ENCODE measurements at regions not wholly inside any gene's neighbourhood (a gene's known extent, or its start where the extent isn't known, plus 50 kb on each side); places are given as distances from the start of the nearest gene placed in this dataset.

GRCh38 chr9:29648601-29649000 is 2075.3 kb upstream of the C9orf72 start (continued):
- TF ChIP-seq ILK (tag; IDR thresholded peaks at IDR 0.05; ENCODE audit: borderline replicate concordance, low read depth) (no peak), PURB (CRISPR knock-in tag; IDR thresholded peaks at IDR 0.05; ENCODE audit: low read depth) (no peak), HCFC1 (IDR thresholded peaks at IDR 0.05; ENCODE audit: low read depth, low read length) (no peak), ZNF740 (CRISPR knock-in tag; IDR thresholded peaks at IDR 0.05) (no peak), ZNF740 (tag; IDR thresholded peaks at IDR 0.05) (no peak)
- TF ChIP-seq, protein P1, sequence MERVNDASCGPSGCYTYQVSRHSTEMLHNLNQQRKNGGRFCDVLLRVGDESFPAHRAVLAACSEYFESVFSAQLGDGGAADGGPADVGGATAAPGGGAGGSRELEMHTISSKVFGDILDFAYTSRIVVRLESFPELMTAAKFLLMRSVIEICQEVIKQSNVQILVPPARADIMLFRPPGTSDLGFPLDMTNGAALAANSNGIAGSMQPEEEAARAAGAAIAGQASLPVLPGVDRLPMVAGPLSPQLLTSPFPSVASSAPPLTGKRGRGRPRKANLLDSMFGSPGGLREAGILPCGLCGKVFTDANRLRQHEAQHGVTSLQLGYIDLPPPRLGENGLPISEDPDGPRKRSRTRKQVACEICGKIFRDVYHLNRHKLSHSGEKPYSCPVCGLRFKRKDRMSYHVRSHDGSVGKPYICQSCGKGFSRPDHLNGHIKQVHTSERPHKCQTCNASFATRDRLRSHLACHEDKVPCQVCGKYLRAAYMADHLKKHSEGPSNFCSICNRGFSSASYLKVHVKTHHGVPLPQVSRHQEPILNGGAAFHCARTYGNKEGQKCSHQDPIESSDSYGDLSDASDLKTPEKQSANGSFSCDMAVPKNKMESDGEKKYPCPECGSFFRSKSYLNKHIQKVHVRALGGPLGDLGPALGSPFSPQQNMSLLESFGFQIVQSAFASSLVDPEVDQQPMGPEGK (CRISPR knock-in tag; IDR thresholded peaks at IDR 0.05; ENCODE audit: borderline replicate concordance) = no peak

DNA sequence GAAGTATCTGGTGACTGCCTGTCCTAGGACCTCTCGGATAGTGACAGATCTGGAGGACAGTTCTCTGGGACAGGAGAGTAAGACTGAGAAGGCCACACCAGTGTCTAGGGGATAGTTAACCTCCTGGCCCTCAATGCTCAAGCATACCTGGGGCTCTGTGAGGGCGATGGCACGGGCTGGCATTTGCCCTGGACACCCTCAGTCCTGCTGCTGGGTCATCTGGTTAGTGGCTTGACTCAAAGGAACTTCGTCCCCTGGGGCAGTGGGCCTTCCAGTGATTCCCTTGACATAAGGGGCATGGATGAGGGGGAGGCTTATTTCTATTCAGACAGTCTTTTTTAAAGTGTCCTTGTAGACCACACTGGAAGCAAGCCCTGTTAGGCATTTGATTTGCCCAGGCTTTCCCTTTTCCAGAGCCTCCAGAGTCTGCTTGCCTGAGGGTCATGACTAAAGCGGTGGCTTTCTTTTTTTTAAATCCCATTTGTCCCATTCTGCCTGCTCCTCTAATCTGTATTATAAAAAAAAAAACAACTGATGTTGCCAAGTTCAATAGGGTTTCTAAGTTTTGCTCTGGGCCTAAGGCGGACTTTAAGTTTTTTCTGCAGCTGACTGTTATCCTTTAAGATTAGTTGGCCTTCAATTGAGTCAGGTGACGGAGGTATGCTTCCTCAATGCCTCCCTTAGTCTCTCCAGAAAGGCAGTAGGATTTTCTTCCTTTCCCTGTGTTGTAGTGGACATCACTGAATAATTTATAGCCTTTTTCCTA is 2083.5 kb upstream of the C9orf72 start:
- FAIRE-seq (no peak), DNase-seq (ENCODE audit: extremely low read depth in 1 of 4, low spot score in 3 of 4) (no peak), ATAC-seq (no peak)
- WGBS (ENCODE audit: insufficient coverage, low coverage, missing lambda C conversion rate) = no CpG with 5 or more reads among the region's 7 CpGs
- Histone ChIP-seq H3K27ac (ENCODE audit: extremely low read depth, low read depth, low read length) (no peak overlapping the region), H3K27me3 (ENCODE audit: control insufficient read depth in 2 of 2, insufficient read depth in 2 of 2, low read length in 2 of 2) (no peaks in the 10 kb centered on the region), H2AFZ (ENCODE audit: low read depth, low read length) (no peak overlapping the region), H4K20me1 (replicated peaks; ENCODE audit: control insufficient read depth, insufficient read depth, low read length) (no peaks in the 10 kb centered on the region), H3K4me3 (no peak overlapping the region), H3K9me3 (replicated peaks; ENCODE audit: control insufficient read depth, insufficient read depth, low read depth, low read length) (no peaks in the 10 kb centered on the region), H3K9me1 (ENCODE audit: control insufficient read depth, insufficient read depth, low read length) (no peaks in the 10 kb centered on the region), H3K9ac (ENCODE audit: insufficient read depth in 1 of 2, low read depth in 2 of 2, low read length in 2 of 2) (no peak overlapping the region), H3K36me3 (ENCODE audit: control insufficient read depth, insufficient read depth, low read length) (no peaks in the 10 kb centered on the region), H3K79me2 (ENCODE audit: control insufficient read depth, insufficient read depth, low read length) (no peaks in the 10 kb centered on the region), H3K4me2 (ENCODE audit: insufficient read depth, low read length) (no peak overlapping the region), H3K4me1 (replicated peaks in 1 of 2; ENCODE audit: control insufficient read depth in 2 of 2, insufficient read depth in 2 of 2, low read length in 2 of 2) (no peaks in the 10 kb centered on the region)
- in situ Hi-C loops (cut with MboI) = no loop called here
- intact Hi-C loops (cut with micrococcal nuclease) = no loop called here
- ChIA-PET POLR2A (no interaction called here), CTCF (ENCODE audit: low intra/inter-chr PET ratio) (no interaction called here)
- BruUV-seq (replicated peaks) = no TSS peak
- TF ChIP-seq, protein P2, sequence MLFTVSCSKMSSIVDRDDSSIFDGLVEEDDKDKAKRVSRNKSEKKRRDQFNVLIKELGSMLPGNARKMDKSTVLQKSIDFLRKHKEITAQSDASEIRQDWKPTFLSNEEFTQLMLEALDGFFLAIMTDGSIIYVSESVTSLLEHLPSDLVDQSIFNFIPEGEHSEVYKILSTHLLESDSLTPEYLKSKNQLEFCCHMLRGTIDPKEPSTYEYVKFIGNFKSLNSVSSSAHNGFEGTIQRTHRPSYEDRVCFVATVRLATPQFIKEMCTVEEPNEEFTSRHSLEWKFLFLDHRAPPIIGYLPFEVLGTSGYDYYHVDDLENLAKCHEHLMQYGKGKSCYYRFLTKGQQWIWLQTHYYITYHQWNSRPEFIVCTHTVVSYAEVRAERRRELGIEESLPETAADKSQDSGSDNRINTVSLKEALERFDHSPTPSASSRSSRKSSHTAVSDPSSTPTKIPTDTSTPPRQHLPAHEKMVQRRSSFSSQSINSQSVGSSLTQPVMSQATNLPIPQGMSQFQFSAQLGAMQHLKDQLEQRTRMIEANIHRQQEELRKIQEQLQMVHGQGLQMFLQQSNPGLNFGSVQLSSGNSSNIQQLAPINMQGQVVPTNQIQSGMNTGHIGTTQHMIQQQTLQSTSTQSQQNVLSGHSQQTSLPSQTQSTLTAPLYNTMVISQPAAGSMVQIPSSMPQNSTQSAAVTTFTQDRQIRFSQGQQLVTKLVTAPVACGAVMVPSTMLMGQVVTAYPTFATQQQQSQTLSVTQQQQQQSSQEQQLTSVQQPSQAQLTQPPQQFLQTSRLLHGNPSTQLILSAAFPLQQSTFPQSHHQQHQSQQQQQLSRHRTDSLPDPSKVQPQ (CRISPR knock-in tag; IDR thresholded peaks at IDR 0.05; ENCODE audit: borderline replicate concordance) = no peak
- no peak for TF ChIP-seq ZFP1 (CRISPR knock-in tag; IDR thresholded peaks at IDR 0.05)
- no peak for TF ChIP-seq CHD1 (IDR thresholded peaks at IDR 0.05; ENCODE audit: low read length)
- TF ChIP-seq RCOR1 (IDR thresholded peaks at IDR 0.05; ENCODE audit: borderline replicate concordance in 1 of 2, low read depth in 2 of 2, low read length in 2 of 2) = no peak
- TF ChIP-seq CEBPG (CRISPR knock-in tag; IDR thresholded peaks at IDR 0.05) = no peak
- no peak for TF ChIP-seq CEBPG (tag; conservative IDR thresholded peaks at IDR 0.05 in 1 of 2, IDR thresholded peaks at IDR 0.05 in 1 of 2)
- TF ChIP-seq RBM39 (optimal IDR thresholded peaks at IDR 0.05; ENCODE audit: low read depth, low read length) = no peak
- TF ChIP-seq ZNF217 (CRISPR knock-in tag; IDR thresholded peaks at IDR 0.05) = no peak
- TF ChIP-seq, protein P3, sequence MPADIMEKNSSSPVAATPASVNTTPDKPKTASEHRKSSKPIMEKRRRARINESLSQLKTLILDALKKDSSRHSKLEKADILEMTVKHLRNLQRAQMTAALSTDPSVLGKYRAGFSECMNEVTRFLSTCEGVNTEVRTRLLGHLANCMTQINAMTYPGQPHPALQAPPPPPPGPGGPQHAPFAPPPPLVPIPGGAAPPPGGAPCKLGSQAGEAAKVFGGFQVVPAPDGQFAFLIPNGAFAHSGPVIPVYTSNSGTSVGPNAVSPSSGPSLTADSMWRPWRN (IDR thresholded peaks at IDR 0.05; ENCODE audit: low read depth) = no peak

All from K562 (cell line).